ENCODE measurements at regions not wholly inside any gene's neighbourhood (a gene's known extent, or its start where the extent isn't known, plus 50 kb on each side); places are given as distances from the start of the nearest gene placed in this dataset.

DNA sequence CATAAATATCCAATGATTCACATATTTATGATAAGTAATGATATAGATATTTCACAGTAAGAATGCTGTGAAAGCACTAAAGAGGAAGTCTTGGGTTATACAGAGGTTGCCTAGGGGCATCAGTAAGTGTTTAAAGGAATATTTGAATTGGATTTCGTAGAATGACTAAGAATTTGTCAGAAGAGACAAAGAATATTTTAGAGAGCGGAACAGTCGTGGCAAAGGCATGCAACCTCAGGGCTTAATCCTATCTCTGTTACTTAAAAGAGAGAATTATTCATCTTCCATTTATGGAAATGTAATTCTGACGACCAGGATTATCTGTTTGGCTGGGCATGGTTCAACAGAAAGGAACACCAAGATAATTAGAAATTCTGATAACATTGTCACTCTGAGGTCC lies 171.9 kb upstream of the NR5A2 start:
- CTCF ChIA-PET = no interaction called here
- intact Hi-C loops (cut with micrococcal nuclease; ENCODE audit: unreplicated experiment) = no loop called here
- POLR2A ChIA-PET = no interaction called here
- Histone ChIP-seq H3K9me3 (ENCODE audit: control insufficient read depth, insufficient read depth, low read depth, low read length) (no peaks in the 10 kb centered on the region), H3K27me3 (ENCODE audit: control insufficient read depth, insufficient read depth, low read length) (no peaks in the 10 kb centered on the region), H3K4me3 (ENCODE audit: low read depth in 2 of 2, low read length in 2 of 2) (no peak overlapping the region), H3K27ac (ENCODE audit: low read length) (no peak overlapping the region), H3K4me1 (ENCODE audit: control insufficient read depth, insufficient read depth, low read length) (no peaks in the 10 kb centered on the region), H3K36me3 (ENCODE audit: control insufficient read depth, insufficient read depth, low read length) (no peaks in the 10 kb centered on the region)
- ATAC-seq (no peak), DNase-seq (ENCODE audit: low read depth, low spot score) (no peak)
- TF ChIP-seq SIN3A (IDR thresholded peaks at IDR 0.05; ENCODE audit: borderline replicate concordance, insufficient read depth, low read depth, low read length) (no peak), POLR2AphosphoS5 (IDR thresholded peaks at IDR 0.05; ENCODE audit: low read depth, low read length) (no peak), TCF7L2 (IDR thresholded peaks at IDR 0.05; ENCODE audit: low read depth, low read length) (no peak)
- TF ChIP-seq, protein P1, sequence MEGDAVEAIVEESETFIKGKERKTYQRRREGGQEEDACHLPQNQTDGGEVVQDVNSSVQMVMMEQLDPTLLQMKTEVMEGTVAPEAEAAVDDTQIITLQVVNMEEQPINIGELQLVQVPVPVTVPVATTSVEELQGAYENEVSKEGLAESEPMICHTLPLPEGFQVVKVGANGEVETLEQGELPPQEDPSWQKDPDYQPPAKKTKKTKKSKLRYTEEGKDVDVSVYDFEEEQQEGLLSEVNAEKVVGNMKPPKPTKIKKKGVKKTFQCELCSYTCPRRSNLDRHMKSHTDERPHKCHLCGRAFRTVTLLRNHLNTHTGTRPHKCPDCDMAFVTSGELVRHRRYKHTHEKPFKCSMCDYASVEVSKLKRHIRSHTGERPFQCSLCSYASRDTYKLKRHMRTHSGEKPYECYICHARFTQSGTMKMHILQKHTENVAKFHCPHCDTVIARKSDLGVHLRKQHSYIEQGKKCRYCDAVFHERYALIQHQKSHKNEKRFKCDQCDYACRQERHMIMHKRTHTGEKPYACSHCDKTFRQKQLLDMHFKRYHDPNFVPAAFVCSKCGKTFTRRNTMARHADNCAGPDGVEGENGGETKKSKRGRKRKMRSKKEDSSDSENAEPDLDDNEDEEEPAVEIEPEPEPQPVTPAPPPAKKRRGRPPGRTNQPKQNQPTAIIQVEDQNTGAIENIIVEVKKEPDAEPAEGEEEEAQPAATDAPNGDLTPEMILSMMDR (IDR thresholded peaks at IDR 0.05) = no peak
- TF ChIP-seq, protein P2, sequence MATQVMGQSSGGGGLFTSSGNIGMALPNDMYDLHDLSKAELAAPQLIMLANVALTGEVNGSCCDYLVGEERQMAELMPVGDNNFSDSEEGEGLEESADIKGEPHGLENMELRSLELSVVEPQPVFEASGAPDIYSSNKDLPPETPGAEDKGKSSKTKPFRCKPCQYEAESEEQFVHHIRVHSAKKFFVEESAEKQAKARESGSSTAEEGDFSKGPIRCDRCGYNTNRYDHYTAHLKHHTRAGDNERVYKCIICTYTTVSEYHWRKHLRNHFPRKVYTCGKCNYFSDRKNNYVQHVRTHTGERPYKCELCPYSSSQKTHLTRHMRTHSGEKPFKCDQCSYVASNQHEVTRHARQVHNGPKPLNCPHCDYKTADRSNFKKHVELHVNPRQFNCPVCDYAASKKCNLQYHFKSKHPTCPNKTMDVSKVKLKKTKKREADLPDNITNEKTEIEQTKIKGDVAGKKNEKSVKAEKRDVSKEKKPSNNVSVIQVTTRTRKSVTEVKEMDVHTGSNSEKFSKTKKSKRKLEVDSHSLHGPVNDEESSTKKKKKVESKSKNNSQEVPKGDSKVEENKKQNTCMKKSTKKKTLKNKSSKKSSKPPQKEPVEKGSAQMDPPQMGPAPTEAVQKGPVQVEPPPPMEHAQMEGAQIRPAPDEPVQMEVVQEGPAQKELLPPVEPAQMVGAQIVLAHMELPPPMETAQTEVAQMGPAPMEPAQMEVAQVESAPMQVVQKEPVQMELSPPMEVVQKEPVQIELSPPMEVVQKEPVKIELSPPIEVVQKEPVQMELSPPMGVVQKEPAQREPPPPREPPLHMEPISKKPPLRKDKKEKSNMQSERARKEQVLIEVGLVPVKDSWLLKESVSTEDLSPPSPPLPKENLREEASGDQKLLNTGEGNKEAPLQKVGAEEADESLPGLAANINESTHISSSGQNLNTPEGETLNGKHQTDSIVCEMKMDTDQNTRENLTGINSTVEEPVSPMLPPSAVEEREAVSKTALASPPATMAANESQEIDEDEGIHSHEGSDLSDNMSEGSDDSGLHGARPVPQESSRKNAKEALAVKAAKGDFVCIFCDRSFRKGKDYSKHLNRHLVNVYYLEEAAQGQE (IDR thresholded peaks at IDR 0.05; ENCODE audit: insufficient read depth in 1 of 2, low read depth in 2 of 2, low read length in 1 of 2) = no peak
- in situ Hi-C loops (cut with HindIII; ENCODE audit: low pct_unique_long_range_greater_than_20kb, low sequenced_read_pairs) = no loop called here
- BruUV-seq (replicated peaks) = no TSS peak

DNA sequence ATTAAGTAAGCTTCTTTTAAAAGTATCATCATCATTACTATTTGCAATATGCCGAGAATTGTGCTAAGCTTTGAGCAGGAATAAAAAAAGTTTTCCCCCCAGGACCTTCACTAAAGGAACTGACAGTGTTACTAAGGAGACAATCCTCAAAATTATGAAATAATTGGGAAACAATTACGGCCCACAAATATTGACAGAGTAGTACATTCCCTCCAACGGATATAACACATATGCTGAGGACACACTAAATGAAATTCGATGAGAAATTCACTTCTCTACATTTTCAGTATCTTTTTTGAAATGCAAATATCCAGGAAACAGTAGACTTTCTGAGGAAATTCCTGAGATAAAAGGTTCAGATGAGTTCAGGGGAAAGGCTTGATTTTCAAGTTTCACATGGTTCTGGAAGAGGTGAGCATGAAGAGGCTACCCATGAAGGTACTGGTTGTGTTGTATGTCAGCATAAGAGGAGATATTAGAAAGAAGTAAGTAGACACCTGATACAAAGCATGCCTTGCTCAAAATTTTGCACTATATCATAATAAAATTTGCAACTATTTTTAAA lies 171.2 kb upstream of the NR5A2 start:
- Histone ChIP-seq H3K4me3 (ENCODE audit: low read depth in 2 of 2, low read length in 2 of 2) (no peak overlapping the region), H3K4me1 (ENCODE audit: control insufficient read depth, insufficient read depth, low read length) (no peaks in the 10 kb centered on the region), H3K27ac (ENCODE audit: low read length) (no peak overlapping the region), H3K27me3 (ENCODE audit: control insufficient read depth, insufficient read depth, low read length) (no peaks in the 10 kb centered on the region), H3K36me3 (ENCODE audit: control insufficient read depth, insufficient read depth, low read length) (no peaks in the 10 kb centered on the region), H3K9me3 (ENCODE audit: control insufficient read depth, insufficient read depth, low read depth, low read length) (no peaks in the 10 kb centered on the region)
- in situ Hi-C loops (cut with HindIII; ENCODE audit: low pct_unique_long_range_greater_than_20kb, low sequenced_read_pairs) (no loop called here), intact Hi-C loops (cut with micrococcal nuclease; ENCODE audit: unreplicated experiment) (no loop called here)
- TF ChIP-seq, protein P1 (IDR thresholded peaks at IDR 0.05) = no peak
- TF ChIP-seq, protein P2 (IDR thresholded peaks at IDR 0.05; ENCODE audit: insufficient read depth in 1 of 2, low read depth in 2 of 2, low read length in 1 of 2) = no peak
- TF ChIP-seq POLR2AphosphoS5 (IDR thresholded peaks at IDR 0.05; ENCODE audit: low read depth, low read length) (no peak), TCF7L2 (IDR thresholded peaks at IDR 0.05; ENCODE audit: low read depth, low read length) (no peak), SIN3A (IDR thresholded peaks at IDR 0.05; ENCODE audit: borderline replicate concordance, insufficient read depth, low read depth, low read length) (no peak)
- no TSS peak for BruUV-seq (replicated peaks)
- DNase-seq (ENCODE audit: low read depth, low spot score) (no peak), ATAC-seq (no peak)
- ChIA-PET CTCF (no interaction called here), POLR2A (no interaction called here)
